GM19238 (cell line): ENCODE measurements at regions not wholly inside any gene's neighbourhood (a gene's known extent, or its start where the extent isn't known, plus 50 kb on each side); places are given as distances from the start of the nearest gene placed in this dataset.

ENCODE experiments used
- DNase-seq: peaks from one replicate; pipeline ENCODE4 v3.0.0; 2011; ENCODE audit warnings: low spot score; ENCODE audit not compliant: insufficient read length

DNA sequence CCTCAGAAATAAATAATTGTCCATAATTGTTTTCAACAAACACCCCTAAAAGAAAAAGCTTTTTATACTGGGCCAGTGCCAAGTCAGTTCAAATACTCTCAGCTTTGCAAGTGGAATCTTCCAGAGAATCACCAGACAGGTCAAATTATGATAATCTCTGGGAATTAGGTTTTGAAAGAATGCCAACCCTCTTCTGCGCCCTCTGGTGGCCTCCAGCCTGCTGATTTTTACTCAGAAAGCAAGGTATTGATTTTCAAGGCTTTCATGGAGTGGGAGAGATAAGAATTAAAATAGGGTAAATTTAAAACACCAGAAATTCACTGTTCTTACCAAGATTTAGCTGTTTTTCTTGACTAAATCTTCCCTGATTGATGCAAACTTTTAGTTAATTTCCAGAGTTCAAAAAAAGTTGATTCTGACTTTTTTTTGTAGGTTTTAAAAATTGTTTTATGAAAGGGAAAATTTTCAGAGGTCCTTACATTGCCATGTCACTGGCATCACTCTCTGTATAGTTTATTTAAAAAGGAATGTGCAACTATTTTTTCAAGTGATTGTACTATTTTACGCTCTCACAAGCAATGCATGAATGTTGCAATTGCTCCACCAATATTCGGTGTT lies 282.9 kb upstream of the TNP1 start:
- no peak for DNase-seq

DNA sequence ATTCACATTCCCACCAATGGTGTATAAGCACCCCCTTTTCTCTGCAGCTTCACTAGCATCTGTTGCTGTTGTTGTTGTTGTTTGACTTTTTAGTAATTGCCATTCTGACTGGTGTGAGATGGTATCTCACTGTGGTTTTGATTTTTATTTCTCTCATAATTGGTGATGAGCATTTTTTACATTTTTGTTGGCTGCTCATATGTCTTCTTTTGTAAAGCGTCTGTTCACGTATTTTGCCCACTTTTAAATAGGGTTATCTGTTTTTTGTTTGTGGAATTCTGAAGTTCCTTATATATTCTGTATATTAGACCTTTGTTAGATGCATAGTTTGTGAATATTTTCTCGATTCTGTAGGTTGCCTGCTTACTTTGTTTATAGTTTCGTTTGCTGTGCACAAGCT lies 278.4 kb upstream of the TNP1 start:
- DNase-seq: no peak

DNA sequence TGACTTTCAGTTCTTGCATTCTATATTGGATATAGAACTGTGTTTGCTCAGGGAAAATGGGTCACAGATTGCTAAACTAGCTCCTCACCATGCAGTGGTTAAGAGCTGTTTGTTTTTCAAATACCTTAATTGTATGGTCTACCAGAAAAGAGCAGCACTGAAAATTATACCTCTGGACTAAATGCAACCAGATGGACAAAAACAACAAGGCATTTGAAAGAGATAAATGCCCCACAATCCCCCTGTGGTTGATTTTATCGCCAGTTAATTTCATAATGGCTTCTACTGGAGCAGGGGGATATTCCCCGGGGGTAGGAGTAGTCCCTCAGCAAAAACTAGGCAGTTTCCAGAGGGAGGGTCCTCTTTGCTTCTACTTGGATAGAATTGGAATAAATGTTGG lies 267.9 kb upstream of the TNP1 start:
- no peak for DNase-seq

DNA sequence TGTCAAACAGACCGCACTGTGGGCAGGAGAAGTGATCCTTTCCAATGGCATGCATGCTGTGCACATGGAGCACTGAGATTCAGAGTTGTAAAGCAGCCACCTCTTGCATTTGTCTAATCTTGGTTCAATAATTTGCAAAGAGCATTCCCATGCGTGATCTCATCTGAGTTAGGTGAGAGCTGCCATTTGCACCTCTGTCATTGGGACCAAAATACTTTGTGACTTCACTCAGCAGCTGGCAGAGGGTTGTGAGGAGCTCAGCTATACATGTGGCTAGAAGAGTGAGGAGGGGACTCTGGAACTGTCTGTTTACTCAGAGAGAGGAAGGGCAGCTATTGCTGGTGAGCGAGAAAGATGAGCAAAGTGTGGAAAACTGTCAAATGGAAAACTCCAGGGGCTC lies 265.1 kb upstream of the TNP1 start:
- no peak for DNase-seq

DNA sequence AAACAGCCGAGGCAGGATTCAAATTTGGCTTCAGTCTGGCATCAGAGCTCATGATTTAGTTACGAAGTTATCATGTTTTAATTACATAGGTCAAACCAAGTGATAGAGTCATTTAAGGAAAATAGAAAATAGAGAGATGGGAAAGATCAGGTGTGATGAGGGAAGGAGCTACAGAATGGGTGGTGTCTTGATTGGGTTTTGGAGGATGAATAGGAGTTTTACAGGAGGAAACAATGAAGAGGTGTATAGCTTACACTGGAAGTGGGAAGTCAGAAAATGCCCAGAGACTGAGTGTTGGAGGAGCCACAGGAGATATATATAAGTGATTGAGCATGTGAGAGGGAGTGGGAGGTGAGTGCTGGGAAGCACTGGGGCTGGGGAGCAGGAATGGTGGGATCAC lies 264.2 kb upstream of the TNP1 start:
- no peak for DNase-seq

DNA sequence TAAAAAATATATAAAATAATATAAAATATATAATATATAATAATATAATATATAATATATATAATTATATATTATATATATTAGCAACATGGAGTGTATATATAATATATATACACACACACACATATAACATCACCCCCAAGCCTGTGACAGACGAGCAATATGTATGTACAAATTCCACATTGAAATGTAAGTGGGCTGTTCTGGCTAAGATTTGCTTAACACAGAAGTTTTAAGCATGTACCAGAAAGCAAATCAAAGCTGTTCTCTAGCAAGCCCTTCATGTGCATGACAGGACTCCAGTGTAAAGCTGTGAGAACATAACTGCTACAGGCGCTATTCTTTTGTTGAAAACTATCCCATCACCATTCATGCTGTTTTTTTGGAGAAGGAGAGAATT lies 261.7 kb upstream of the TNP1 start:
- no peak for DNase-seq

DNA sequence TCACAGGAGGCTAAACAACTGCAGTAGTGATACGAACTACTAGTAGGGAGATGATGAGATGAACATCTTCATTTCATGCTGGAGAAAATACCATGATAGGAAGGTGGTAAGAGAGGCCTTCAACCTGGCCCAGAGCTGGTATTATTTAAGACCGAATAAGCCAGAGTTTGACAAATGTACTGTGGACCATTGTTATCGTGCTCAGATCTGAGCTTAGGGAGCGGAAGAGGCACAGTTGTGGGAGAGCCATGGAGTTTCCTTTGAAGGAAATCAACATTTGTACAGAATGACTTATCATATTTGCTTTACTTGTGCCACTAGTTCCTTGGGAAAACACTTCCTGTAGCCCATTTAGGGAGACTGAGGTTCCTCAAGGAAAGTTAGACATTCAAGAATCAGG lies 260.6 kb upstream of the TNP1 start:
- DNase-seq: no peak

DNA sequence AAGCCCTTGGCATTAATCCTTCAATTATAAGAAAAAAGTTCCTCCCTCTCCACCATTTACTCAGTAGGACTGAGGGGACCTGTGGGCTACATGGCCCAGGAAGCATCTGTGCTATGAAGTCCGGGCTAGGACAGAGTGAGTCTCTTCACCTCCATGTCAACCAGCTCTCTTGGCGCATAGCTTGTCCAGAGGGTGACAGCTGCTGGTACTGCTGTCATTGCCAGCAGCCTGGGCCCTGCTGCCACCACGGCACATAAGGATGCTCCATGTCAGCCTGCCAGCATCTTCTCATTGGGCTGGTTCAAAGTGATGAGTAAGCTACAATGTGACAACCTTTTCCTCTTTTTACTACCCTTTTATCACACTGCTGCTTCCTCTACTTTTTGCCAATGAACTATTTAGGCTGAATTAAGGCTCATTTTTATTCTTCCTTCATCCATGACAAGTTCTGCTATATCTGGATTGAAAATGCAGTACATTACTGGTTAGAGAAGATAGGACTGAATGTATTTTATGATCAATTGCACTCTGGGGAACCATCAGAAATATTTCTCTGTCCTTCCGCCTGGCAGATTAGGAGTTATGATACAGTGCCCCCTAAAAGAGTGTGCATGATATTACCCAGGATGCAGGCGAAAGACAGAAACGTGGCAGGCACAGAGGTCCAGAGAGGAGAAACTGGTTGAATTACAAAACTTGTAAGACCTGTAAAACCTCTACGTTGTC lies 258.9 kb upstream of the TNP1 start:
- no peak for DNase-seq

DNA sequence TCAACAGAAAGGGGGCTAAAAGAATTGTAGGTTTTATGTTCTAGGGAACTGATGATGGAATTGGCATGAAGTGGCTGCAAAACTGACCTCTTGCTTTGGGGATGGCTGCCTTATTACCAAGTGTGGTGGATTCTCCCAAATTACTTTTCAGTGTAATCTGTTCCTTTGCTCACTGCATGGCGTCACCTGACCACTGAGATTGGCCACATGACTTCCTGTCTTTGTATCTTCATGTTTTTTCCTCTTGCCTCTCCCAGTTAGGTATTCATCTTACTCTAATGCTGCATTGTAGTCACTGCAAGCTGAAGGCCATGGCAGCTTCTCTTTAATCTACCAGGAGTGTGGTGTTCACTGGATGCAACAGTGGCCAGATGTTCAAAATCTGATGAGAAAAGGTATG lies 257.7 kb upstream of the TNP1 start:
- DNase-seq: no peak

DNA sequence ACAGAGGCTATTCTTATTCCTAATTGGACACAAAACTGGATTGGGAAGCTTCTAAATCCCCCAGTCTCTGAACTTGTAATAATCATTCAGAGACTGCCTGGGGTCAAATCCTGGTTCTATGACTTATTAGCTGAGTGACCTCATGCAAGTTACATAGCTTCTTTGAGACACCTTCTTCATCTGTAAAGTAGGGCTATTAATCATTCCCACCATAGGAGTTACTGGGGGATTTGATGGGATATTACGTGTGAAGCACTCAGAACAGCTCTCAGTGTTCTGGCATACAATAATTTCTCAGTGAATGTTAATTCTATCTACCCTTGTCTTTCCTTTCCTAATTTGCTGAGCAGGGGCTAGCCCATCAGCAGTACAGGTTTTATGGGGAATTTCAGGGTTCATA lies 256.7 kb upstream of the TNP1 start:
- no peak for DNase-seq

DNA sequence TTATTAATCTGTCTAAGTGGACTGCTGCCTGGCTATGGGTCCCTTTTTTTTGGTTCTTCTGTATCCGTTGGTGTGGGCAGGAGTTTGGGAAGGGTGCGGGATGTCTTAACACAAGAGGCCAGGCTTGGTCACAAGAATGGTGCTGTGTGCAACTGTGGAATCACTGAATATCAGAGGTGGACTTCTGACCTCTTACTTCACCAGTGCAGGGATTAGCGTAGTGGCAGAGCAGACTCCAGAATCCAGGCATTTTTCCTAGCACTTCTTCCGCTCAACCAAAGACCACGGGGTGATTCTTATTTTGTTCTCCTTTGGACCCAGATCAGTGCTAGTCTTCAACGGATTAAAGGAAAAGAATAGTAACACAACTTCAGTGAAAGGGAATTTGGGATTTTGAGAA lies 254.3 kb upstream of the TNP1 start:
- no peak for DNase-seq

DNA sequence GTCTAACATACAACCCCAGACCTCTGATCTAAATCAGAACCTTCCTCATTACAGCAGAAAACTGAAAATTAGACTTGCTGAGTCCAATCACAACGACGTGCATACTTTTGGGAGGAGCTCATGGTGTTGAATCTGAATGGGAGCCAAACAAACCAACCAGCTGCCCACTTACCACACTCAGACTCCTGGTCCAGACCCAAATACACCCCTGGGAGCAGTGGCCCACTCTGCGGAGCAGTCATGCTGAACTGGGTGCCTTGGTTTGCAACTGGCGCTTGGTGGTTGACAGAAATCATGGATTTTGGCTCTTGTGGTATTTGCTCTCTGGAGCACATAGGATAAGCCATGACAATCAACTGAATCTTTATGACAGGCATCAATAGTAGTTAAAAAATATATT lies 253.6 kb upstream of the TNP1 start:
- DNase-seq: no peak

DNA sequence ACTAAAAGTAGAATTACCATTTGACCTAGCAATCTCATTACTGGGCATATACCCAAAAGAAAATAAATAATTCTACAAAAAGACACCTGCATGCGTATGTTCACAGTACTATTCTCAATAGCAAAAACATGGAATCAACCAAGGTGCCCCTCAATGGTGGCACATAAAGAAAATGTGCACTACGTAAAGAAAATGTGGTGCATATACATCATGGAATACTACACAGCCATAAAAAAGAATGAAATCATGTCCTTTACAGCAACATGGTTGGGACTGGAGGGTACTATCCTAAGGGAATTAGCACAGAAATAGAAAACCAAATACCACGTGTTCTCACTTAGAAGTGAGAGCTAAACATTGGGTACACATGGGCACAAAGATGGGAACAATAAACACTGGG lies 250.7 kb upstream of the TNP1 start:
- DNase-seq: no peak

DNA sequence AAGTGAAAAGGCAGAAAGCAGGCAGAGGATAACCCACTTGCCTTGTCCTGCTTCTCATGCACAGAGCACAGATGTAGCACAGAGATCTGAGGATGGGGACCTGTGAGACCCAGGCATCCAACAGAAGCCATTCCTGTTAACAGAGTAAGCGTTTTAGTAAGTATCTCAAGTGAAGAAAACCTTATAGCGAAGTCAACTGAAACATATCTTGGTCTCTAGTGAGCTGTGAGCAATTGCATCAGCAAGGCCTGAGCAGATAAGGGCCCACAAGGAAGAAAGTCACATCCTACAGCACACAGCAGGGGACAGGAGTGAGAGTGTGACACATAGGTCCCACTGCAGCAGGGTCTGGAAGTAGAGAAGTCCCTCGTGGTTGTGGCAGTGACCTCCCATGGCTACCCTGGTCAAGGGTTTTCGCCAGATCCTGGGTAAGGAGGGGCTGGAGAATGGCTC lies 248.7 kb upstream of the TNP1 start:
- DNase-seq: no peak

DNA sequence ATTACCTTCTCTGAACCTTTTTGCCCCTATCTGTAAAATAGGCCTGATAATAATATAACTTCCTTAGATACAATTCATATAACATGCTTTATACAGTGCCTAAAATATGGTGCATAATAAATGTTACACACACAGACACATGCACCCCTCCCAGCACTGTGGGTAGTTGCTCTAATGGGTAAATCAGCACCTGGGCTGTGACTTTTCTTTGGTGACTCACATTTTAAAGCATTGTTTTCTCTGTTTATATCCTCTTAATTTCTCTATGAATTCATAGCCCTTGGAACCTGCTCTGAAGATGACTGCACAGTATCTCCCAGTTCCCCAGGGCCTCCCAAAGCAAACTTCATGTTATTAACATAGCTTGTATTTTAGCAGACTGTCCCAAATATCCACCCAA lies 248.2 kb upstream of the TNP1 start:
- no peak for DNase-seq

DNA sequence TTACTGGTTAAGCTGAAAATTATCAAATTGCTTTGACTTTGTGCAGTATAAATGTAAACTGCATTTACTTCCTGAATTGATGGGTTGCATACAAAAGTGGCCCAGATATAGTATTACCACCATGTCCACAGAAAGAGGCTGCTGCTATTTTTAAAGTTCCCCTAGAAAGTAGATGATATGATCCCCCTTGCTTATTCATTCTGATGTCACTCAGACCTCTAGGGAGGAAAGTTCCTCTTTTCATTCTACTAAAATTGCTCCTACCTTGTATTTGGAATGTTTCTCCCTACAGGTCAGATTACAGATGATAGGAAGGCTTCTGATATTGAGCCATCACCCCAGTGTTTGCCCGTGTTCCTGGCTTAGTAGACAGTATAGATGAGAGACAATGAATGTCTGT lies 247.6 kb upstream of the TNP1 start:
- no peak for DNase-seq

DNA sequence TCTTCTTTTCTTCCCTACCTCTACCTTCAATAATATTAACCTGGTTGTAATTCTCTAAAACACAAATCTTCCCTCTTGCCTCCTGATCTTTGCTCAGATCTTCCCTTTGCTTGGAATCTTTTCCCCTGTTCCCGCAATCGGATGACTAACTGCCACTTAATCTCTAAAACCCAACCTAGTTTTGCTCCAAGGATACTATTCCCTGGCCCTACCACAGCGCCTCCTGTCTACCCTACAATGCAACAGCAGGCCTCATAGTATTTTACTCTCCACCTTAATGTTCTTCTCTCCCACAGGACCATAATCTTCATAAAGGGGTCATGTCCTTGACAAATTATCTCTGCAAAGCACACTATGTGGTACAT lies 246.8 kb upstream of the TNP1 start:
- DNase-seq: no peak

DNA sequence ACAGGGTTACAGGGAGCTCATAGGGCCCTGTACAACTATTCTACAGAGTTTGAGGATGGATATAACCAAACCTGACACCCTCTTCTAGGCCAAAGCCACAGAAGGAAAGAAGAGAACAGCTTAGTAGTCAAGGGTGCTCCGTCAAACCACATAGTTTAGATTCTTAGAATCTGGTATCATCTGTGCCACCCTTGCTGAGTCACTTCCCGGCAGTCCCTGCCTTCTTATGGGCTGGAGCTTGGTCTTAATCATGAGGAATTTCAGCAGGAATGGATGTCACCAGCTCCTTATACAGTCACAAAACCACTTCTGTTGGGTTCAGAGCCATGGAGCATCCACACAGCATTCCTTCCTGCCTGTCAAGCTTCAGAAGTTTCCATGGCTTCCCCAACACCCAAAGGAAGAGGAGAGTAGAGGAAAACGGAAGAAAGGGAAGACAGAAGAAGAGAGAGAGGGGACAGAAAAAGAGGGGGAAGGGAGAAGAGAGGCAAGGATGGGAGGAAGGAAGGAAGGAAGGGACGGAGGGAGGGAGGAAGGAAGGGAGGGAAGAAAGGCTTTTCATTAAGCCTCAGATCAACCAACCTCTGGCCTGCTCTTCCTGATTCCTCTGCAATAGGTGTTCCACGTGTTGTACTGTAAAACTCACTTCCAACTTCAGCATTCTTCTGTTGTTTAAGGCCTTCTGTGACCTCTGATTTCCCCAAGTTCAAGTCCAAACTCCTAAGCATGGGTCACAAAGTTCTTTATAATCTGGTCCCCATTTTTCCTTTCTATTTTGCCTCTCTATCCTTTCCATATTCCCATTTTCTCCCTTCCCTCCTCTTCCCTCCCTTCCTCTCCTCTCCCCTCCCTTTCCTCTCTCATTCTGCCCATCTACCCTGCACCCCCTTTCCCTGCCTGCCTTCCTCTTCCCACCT lies 246.1 kb upstream of the TNP1 start:
- DNase-seq: no peak

DNA sequence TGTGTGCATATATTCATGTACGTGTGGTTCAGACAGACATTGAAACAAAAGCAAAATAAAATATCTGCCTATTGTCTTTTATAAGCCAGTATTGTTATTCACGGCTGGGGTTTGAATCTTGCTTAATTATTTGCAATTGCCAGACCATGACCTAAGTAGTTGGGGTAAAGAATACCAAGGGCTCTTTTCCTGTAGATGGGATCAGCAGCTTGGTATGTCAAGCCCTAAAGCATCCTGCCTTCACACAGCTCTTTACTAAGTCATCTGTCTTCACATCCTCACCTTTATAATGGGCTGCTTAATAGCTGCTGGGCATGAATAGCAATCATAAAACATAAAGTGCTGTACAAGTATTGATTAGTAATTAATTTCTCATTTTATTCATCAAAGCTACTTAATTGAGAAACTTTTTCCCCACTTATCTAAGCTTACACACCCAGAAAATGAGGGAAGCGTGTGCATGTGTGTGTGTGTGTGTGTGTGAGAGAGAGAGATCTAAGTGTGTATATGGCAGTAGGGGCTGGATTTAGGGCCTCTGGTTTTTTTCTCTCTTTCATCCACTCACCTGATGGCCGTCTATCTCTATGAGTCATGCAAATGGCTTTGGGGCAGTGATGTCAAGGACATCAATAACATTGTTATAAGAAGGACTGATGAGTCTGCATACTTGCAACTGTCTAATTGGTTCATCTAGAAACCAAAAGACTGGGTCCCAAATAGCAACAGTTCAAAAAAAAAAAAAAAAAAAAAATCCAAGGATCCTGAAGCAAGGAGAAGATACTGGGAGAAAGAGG lies 244.1 kb upstream of the TNP1 start:
- no peak for DNase-seq

DNA sequence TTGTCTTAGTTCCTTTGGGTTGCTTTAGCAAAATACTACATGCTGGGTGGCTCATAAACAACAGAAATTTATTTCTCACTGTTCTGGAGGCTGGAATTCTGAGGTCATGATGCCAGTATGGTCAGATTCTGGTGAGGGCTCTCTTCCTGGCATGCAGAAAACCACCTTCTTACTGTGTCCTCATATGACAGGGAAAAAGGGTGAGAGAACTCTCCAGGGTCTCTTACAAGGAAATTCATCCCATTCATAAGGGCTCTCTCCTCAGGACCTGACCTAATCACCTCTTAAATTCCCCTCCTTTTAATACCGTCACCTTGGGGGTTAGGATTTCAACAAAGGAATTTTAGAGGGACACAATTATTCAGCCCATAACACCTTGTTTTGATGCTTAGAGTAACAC lies 243.1 kb upstream of the TNP1 start:
- no peak for DNase-seq

DNA sequence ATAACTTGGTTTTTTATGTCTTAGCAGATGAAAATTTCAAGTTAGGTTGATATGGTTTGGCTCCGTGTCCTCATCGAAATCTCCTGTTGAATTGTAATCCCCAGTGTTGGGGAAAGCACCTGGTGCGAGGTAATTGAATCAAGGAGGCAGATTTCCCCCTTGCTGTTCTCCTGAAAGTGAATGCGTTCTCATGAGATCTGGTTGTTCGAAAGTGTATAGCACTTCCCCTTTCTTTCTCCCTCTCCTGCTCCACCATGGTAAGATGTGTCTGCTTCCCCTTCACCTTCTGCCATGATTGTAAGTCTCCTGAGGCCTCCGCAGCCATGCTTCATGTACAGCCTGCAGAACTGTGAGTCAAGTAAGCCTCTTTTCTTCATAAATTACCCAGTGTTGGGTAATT lies 242.1 kb upstream of the TNP1 start:
- no peak for DNase-seq

DNA sequence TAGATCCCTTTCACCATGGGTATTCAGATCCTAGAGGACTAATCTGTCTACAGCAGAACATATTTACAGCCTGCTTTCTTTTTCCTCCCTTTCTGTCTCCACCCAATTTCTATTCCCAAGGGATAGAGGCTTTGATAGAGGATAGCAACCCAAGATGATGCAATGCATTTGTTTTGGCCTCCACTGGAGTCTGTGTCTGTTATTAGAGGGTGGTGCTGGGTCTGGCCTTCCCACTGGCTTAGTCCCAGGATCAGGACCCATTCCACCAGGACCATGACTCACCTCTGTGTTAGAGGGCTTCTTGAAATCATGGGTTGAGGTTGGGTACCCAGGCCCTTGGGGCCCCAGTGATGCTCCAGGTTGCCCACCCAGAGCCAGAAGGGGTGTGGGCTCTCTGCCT lies 239.7 kb upstream of the TNP1 start:
- no peak for DNase-seq
